HEK293 (cell line): ENCODE measurements at regions not wholly inside any gene's neighbourhood (a gene's known extent, or its start where the extent isn't known, plus 50 kb on each side); places are given as distances from the start of the nearest gene placed in this dataset.

Experiments
- TCF7L2 ChIP-seq: IDR thresholded peaks from 2 replicates; pipeline ENCODE4 v1.6.1; 2011; ENCODE audit warnings: low read depth, mild to moderate bottlenecking, inconsistent platforms, low read length, moderate library complexity, borderline replicate concordance
- ZNF148 ChIP-seq: fragments of 450-650 bp; formaldehyde crosslinking; IDR thresholded peaks from 2 replicates; pipeline ENCODE4 v1.5.0; 2017; ENCODE audit warnings: missing biosample characterization, missing genetic modification characterization, borderline replicate concordance
- TF ChIP-seq, protein P1 (sequence below): fragments of 450-650 bp; formaldehyde crosslinking; IDR thresholded peaks from 2 replicates; pipeline ENCODE4 v1.5.1; 2016; ENCODE audit warnings: missing biosample characterization, missing genetic modification characterization
- TF ChIP-seq, protein P2 (sequence below): fragments of 450-650 bp; formaldehyde crosslinking; IDR thresholded peaks from 2 replicates; pipeline ENCODE4 v1.5.1; 2016; ENCODE audit warnings: missing biosample characterization, missing genetic modification characterization, borderline replicate concordance

DNA sequence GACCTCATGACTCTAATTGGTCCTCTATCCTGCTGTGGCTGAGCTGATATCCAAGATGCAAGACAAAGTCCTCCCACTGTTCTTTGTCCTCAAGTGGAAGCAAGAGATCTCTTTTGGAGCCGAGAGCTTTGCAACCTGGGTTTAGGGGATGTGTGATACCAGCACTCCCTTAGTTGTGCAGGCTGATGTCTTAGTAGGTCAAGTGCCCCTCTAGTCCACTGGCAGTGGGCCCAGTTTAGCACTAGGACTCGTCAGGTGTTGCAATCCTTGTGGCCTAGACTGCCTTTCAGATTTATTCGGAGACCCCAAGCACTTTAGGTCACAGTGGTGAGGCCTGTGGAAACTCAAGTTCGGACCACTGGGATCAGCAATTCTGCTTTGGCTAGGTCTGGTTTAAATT is 64.0 kb downstream of the GPRASP3 start:
- TF ChIP-seq, protein P1, sequence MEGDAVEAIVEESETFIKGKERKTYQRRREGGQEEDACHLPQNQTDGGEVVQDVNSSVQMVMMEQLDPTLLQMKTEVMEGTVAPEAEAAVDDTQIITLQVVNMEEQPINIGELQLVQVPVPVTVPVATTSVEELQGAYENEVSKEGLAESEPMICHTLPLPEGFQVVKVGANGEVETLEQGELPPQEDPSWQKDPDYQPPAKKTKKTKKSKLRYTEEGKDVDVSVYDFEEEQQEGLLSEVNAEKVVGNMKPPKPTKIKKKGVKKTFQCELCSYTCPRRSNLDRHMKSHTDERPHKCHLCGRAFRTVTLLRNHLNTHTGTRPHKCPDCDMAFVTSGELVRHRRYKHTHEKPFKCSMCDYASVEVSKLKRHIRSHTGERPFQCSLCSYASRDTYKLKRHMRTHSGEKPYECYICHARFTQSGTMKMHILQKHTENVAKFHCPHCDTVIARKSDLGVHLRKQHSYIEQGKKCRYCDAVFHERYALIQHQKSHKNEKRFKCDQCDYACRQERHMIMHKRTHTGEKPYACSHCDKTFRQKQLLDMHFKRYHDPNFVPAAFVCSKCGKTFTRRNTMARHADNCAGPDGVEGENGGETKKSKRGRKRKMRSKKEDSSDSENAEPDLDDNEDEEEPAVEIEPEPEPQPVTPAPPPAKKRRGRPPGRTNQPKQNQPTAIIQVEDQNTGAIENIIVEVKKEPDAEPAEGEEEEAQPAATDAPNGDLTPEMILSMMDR = no peak
- TF ChIP-seq TCF7L2 (no peak), ZNF148 (tag by site-specific recombination) (no peak)
- TF ChIP-seq, protein P2, sequence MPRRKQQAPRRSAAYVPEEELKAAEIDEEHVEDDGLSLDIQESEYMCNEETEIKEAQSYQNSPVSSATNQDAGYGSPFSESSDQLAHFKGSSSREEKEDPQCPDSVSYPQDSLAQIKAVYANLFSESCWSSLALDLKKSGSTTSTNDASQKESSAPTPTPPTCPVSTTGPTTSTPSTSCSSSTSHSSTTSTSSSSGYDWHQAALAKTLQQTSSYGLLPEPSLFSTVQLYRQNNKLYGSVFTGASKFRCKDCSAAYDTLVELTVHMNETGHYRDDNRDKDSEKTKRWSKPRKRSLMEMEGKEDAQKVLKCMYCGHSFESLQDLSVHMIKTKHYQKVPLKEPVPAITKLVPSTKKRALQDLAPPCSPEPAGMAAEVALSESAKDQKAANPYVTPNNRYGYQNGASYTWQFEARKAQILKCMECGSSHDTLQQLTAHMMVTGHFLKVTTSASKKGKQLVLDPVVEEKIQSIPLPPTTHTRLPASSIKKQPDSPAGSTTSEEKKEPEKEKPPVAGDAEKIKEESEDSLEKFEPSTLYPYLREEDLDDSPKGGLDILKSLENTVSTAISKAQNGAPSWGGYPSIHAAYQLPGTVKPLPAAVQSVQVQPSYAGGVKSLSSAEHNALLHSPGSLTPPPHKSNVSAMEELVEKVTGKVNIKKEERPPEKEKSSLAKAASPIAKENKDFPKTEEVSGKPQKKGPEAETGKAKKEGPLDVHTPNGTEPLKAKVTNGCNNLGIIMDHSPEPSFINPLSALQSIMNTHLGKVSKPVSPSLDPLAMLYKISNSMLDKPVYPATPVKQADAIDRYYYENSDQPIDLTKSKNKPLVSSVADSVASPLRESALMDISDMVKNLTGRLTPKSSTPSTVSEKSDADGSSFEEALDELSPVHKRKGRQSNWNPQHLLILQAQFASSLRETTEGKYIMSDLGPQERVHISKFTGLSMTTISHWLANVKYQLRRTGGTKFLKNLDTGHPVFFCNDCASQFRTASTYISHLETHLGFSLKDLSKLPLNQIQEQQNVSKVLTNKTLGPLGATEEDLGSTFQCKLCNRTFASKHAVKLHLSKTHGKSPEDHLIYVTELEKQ (tag by site-specific recombination) = no peak
